IgD-negative memory B cell (primary cell): ENCODE measurements at regions not wholly inside any gene's neighbourhood (a gene's known extent, or its start where the extent isn't known, plus 50 kb on each side); places are given as distances from the start of the nearest gene placed in this dataset.
"Not testable (repeated sequence)": the region's sequence is repeated elsewhere in the genome, so short reads cannot be mapped to it uniquely, and the experiment has no call there.

ENCODE experiments used
- H3K27ac Mint-ChIP-seq, 3 donors: one replicate each; pipeline ENCODE4 v1.8.0; 2020 to 2022; ENCODE audit warnings: mild to moderate bottlenecking in 3 of 3, mixed read lengths in 3 of 3, moderate library complexity in 1 of 3
- H3K27me3 Mint-ChIP-seq: one replicate; pipeline ENCODE4 v1.8.0; 2021; ENCODE audit warnings: mixed read lengths
- H3K36me3 Mint-ChIP-seq: one replicate; pipeline ENCODE4 v1.8.0; 2020; ENCODE audit warnings: mild to moderate bottlenecking, mixed read lengths
- H3K4me1 Mint-ChIP-seq, 3 donors: one replicate each; pipeline ENCODE4 v1.8.0; 2020 to 2022; ENCODE audit warnings: mixed read lengths in 3 of 3, mild to moderate bottlenecking in 1 of 3
- H3K4me3 Mint-ChIP-seq, 4 donors: one replicate each; pipeline ENCODE4 v1.8.0; 2020 to 2022; ENCODE audit warnings: mild to moderate bottlenecking in 4 of 4, mixed read lengths in 4 of 4, moderate library complexity in 3 of 4
- H3K9me3 Mint-ChIP-seq, 3 donors: one replicate each; pipeline ENCODE4 v1.8.0; 2020 to 2021; ENCODE audit warnings: mixed read lengths in 3 of 3, mild to moderate bottlenecking in 1 of 3

GRCh38 chr15:95637234-95637633 lies 693.3 kb upstream of the NR2F2 start:
- not testable (repeated sequence) for H3K36me3 Mint-ChIP-seq, H3K4me1 Mint-ChIP-seq, H3K9me3 Mint-ChIP-seq, H3K4me3 Mint-ChIP-seq, H3K27me3 Mint-ChIP-seq, H3K27ac Mint-ChIP-seq

- Mint-ChIP-seq H3K27me3 (no peaks in the 10 kb centered on the region), H3K36me3 (no peaks in the 10 kb centered on the region), H3K4me1 (no peaks in the 10 kb centered on the region), H3K9me3 (peaks cover 0 to 5% (median 0%) of the 10 kb centered on the region in 3 donors), H3K4me3 (no peak overlapping the region), H3K27ac (no peak overlapping the region)
These were observed 691.3 kb upstream of the NR2F2 start for GRCh38 chr15:95639208-95639607.

- Mint-ChIP-seq H3K27ac (no peak overlapping the region), H3K4me3 (no peak overlapping the region), H3K4me1 (no peaks in the 10 kb centered on the region), H3K9me3 (no peaks in the 10 kb centered on the region), H3K36me3 (no peaks in the 10 kb centered on the region), H3K27me3 (no peaks in the 10 kb centered on the region)
These were observed 686.2 kb upstream of the NR2F2 start for GRCh38 chr15:95644100-95644875.

- Mint-ChIP-seq H3K27me3 (no peaks in the 10 kb centered on the region), H3K27ac (peak overlapping the region in 1 of 3 donors; percentile 49), H3K36me3 (no peaks in the 10 kb centered on the region), H3K4me1 (no peaks in the 10 kb centered on the region), H3K4me3 (no peak overlapping the region), H3K9me3 (no peaks in the 10 kb centered on the region)
These were observed 684.6 kb upstream of the NR2F2 start for GRCh38 chr15:95645791-95646338.

- no peak overlapping the region for H3K27ac Mint-ChIP-seq
- H3K4me1 Mint-ChIP-seq: no peaks in the 10 kb centered on the region
- H3K4me3 Mint-ChIP-seq: no peak overlapping the region
- H3K27me3 Mint-ChIP-seq: no peaks in the 10 kb centered on the region
- H3K9me3 Mint-ChIP-seq: no peaks in the 10 kb centered on the region
- H3K36me3 Mint-ChIP-seq: no peaks in the 10 kb centered on the region
These were observed 683.8 kb upstream of the NR2F2 start for GRCh38 chr15:95646484-95647273.

- no peak overlapping the region for H3K27ac Mint-ChIP-seq
- no peak overlapping the region for H3K4me3 Mint-ChIP-seq
- H3K36me3 Mint-ChIP-seq: no peaks in the 10 kb centered on the region
- no peaks in the 10 kb centered on the region for H3K27me3 Mint-ChIP-seq
- H3K4me1 Mint-ChIP-seq: no peaks in the 10 kb centered on the region
- no peaks in the 10 kb centered on the region for H3K9me3 Mint-ChIP-seq
These were observed 682.8 kb upstream of the NR2F2 start for GRCh38 chr15:95647531-95648277.

DNA sequence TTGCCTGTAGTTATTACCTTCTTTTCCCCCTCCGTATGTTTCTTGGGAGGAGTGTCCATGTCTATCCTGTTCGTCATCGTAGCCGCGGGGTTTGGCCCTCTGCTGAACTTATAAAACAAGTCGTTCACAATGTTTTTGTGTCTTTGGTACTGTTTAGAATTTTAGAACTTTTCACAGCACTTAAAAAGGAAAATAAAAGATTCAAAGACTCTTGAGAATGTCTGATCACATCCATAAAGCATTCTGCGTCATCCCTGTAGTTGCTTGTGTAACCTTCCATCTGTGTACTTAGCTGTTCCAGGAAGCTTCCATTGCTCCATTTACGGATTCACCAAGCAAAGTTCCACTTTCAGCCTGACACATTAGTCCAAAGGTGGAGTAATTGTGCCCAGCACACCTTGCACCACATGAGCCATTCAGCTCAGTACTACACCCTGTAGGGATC lies 677.1 kb upstream of the NR2F2 start:
- Mint-ChIP-seq H3K27me3 (no peaks in the 10 kb centered on the region), H3K4me3 (no peak overlapping the region), H3K36me3 (no peaks in the 10 kb centered on the region), H3K4me1 (no peaks in the 10 kb centered on the region), H3K27ac (no peak overlapping the region), H3K9me3 (peaks cover 0 to 1% (median 0%) of the 10 kb centered on the region in 3 donors)

- Mint-ChIP-seq H3K9me3 (peaks cover 0 to 3% (median 0%) of the 10 kb centered on the region in 3 donors), H3K27me3 (peaks cover 2% of the 10 kb centered on the region), H3K27ac (no peak overlapping the region), H3K36me3 (no peaks in the 10 kb centered on the region), H3K4me3 (no peak overlapping the region), H3K4me1 (no peaks in the 10 kb centered on the region)
These were observed 675.4 kb upstream of the NR2F2 start for GRCh38 chr15:95655089-95655607.

DNA sequence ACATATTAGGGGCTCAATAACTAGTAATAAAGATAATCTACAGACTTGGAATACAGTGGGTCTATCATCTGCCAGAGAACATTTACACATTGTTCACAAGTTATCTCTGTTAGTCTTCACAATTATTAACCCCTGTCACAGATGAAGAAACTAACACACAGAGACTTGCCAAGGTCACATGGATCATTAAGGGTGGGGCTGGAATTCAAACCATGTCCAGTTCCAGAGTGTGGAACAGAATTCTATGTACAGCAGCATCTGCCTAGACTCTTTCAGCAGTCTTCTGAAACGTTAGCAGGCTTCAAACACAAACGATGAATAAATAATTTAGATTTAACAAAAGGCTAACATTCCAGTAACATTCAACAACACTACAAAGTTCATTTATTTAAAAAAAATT lies 673.9 kb upstream of the NR2F2 start:
- Mint-ChIP-seq H3K27ac (no peak overlapping the region), H3K4me1 (no peaks in the 10 kb centered on the region), H3K4me3 (no peak overlapping the region), H3K27me3 (peaks cover 2% of the 10 kb centered on the region), H3K9me3 (peaks cover 0 to 4% (median 4%) of the 10 kb centered on the region in 3 donors), H3K36me3 (peaks cover 3% of the 10 kb centered on the region)

DNA sequence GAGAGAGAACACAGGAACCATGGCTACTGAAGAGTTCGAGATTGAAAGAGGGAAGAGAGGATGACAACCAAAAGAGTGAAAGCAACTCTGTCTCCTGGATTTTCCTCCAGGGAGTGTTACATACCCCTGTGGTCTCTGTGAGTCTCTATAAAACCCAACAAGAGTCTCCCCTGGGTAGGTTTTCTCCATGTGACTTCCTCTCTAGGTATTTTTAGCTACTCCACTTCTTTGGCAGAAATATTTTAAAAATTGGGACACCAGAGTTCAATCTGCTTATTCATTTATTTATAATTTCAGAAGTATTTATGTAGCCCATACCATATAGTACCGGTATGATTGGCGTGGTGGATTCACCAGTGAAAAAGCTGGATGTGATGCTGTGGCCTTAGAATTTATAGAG lies 671.7 kb upstream of the NR2F2 start:
- Mint-ChIP-seq H3K36me3 (peaks cover 3% of the 10 kb centered on the region), H3K4me3 (no peak overlapping the region), H3K9me3 (peaks cover 0 to 7% (median 6%) of the 10 kb centered on the region in 3 donors), H3K27ac (no peak overlapping the region), H3K27me3 (peaks cover 2% of the 10 kb centered on the region), H3K4me1 (no peaks in the 10 kb centered on the region)

GRCh38 chr15:95659656-95660055 lies 670.8 kb upstream of the NR2F2 start:
- peak overlapping the region in 1 of 4 donors; percentile 68 for H3K4me3 Mint-ChIP-seq
- peaks cover 0 to 7% (median 6%) of the 10 kb centered on the region in 3 donors for H3K9me3 Mint-ChIP-seq
- peaks cover 2% of the 10 kb centered on the region for H3K27me3 Mint-ChIP-seq
- H3K4me1 Mint-ChIP-seq: no peaks in the 10 kb centered on the region
- H3K27ac Mint-ChIP-seq: no peak overlapping the region
- H3K36me3 Mint-ChIP-seq: peaks cover 3% of the 10 kb centered on the region

DNA sequence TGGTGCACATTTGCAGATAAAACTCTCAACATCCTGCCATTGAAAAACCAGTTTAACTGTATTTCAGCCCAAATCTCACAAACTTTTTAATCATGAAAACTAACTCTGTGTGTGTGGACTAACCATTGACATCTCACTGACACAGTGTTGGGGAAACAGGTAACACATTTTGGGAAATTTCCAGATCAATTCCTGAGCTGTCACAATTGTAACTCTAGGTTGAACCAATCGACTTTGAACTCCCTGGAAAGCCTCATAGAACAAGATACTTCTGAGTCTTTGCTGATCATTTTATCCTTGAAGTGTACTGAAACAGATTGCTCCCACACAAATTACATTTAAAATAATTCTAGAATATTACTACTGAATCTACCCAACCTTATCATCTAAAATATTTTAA lies 667.9 kb upstream of the NR2F2 start:
- Mint-ChIP-seq H3K27ac (no peak overlapping the region), H3K9me3 (peaks cover 0 to 6% (median 5%) of the 10 kb centered on the region in 3 donors), H3K27me3 (peaks cover 2% of the 10 kb centered on the region), H3K4me1 (no peaks in the 10 kb centered on the region), H3K4me3 (no peak overlapping the region), H3K36me3 (peaks cover 3% of the 10 kb centered on the region)

DNA sequence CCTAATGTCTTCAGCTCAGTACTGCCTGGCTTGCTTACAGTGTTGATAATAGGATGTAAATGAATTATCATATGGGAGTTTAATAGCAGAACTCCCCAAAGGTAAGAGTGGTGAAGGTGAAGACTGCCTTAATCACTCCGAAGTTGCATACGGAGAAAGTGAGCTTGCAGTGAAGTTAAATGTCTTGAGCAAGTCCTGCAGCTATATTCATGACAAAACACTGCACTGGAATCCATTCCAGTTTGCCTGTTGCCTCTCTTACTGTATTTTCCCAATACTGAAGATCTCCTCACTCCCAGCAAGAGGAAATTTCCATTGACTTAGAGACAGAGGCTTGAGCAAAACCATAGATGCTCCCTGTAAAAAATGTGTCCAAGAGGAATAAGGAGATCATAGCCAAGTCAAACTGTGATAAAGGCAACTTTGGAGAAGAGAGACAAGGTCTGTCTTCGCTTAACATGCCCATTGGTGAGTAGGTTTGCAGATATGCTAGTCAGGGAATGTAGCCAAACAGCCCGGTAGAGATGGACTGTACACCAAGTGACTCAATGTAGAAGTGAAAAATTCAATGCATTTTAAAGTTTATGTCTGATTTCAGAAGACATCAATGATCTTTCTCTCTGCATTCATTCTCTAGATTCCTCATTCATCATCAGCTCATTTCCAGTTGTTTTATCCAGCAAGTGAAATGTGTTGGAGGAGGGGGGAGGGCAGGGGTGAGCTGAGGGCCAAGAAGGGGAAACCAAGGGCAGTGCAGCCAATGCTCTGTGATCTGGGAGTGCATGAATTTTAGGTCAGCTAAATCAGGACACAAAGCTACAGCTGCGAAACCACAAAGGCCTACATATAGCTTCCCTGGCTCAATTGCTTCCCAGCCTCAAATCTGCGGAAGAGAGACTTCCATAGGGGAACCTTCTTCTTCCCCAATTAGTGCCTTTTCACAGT lies 667.1 kb upstream of the NR2F2 start:
- Mint-ChIP-seq H3K36me3 (peaks cover 3% of the 10 kb centered on the region), H3K4me1 (no peaks in the 10 kb centered on the region), H3K4me3 (no peak overlapping the region), H3K9me3 (peaks cover 0 to 6% (median 5%) of the 10 kb centered on the region in 3 donors), H3K27me3 (peaks cover 2% of the 10 kb centered on the region), H3K27ac (no peak overlapping the region)

DNA sequence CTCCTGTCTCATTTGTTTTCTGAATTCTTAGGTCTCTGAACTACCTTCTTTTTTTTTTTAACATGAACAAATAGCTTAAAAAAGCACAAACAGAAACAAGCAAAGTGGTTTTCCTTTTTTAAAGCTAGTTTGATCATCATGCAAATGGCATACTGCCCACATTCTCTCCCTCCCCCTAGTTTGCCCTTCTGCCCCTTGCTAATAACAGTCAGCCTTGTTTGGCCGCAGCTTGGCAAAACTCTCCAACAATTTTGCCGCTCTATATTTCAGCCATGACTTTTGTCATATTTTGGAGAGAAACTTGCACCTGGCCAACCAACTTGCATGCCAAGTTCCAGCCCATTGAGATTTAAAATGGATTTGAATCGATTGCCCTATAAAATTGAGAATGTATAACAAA lies 666.0 kb upstream of the NR2F2 start:
- Mint-ChIP-seq H3K36me3 (peaks cover 3% of the 10 kb centered on the region), H3K27ac (no peak overlapping the region), H3K27me3 (no peaks in the 10 kb centered on the region), H3K4me3 (no peak overlapping the region), H3K9me3 (peaks cover 0 to 6% (median 3%) of the 10 kb centered on the region in 3 donors), H3K4me1 (no peaks in the 10 kb centered on the region)
